NB4 (cell line): ENCODE measurements at regions not wholly inside any gene's neighbourhood (a gene's known extent, or its start where the extent isn't known, plus 50 kb on each side); places are given as distances from the start of the nearest gene placed in this dataset.

Source experiments
- POLR2A ChIP-seq: IDR thresholded peaks from 2 replicates; pipeline ENCODE4 v1.6.1; 2011; ENCODE audit warnings: mild to moderate bottlenecking; ENCODE audit not compliant: insufficient read length; ENCODE audit errors: extremely low read depth
- TF ChIP-seq, protein P1 (sequence below): IDR thresholded peaks from one replicate; pipeline ENCODE4 v1.5.1; 2012; ENCODE audit warnings: low read depth, low read length

DNA sequence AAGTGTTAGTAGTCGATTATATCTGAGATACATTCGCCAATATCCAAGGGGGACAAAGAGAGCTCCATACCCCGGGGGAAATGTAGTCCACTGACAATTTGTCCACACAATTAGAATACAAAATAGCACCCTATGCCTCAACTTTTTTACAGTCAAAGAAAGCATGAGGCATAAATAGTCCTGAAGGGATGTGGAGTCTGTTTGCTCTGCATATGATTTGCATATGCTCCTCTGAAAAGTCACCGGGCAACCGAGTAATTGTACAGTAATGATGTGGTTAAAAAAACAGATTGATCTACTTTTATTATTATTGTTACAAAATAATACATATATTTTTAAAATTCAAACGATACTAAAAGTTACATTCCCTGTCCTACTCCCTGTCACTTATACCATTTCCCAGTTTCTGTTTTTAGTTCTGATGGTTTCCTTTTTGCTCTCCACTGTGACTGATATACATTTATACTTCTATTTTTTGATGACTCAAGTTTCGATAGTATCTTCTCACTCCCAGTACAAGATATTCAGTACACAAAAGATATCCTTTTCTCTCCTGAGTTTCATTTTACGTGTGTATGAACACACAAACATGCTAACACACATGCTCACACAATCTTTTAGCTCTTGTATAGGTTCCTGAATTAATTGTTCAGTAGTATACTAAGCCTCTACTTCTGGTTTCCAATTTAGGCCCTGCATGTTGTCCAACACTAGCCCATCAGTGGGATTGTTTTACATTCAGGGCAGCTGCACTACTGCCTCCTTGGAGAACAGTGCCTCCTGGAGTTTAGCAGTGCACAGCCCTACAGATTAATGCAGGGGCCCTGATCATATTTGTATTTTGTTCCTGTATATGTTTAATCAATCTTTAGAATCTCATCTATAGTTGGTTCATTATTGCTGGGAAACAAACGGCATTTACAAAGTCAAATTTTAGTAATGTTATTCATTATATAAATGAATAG, 130.9 kb downstream of the TES start:
- TF ChIP-seq, protein P1, sequence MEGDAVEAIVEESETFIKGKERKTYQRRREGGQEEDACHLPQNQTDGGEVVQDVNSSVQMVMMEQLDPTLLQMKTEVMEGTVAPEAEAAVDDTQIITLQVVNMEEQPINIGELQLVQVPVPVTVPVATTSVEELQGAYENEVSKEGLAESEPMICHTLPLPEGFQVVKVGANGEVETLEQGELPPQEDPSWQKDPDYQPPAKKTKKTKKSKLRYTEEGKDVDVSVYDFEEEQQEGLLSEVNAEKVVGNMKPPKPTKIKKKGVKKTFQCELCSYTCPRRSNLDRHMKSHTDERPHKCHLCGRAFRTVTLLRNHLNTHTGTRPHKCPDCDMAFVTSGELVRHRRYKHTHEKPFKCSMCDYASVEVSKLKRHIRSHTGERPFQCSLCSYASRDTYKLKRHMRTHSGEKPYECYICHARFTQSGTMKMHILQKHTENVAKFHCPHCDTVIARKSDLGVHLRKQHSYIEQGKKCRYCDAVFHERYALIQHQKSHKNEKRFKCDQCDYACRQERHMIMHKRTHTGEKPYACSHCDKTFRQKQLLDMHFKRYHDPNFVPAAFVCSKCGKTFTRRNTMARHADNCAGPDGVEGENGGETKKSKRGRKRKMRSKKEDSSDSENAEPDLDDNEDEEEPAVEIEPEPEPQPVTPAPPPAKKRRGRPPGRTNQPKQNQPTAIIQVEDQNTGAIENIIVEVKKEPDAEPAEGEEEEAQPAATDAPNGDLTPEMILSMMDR, result no peak
- TF ChIP-seq POLR2A, result no peak
